Peyer's patch (tissue), 4 donors: ENCODE measurements at regions not wholly inside any gene's neighbourhood (a gene's known extent, or its start where the extent isn't known, plus 50 kb on each side); places are given as distances from the start of the nearest gene placed in this dataset.
"Not testable (repeated sequence)": the region's sequence is repeated elsewhere in the genome, so short reads cannot be mapped to it uniquely, and the experiment has no call there.

Experiments used
- DNase-seq, 3 donors: peaks; one replicate each; pipeline ENCODE4 v3.0.0-alpha.2; 2017 to 2019
- H3K27ac ChIP-seq, 4 donors: fragments of 200-600 bp; sonication (generic); one replicate each; pipeline ENCODE4 v1.5.1; 2016 to 2019
- H3K27me3 ChIP-seq, 2 donors: fragments of 200-600 bp; sonication (generic); one replicate each; pipeline ENCODE4 v1.5.1; 2019
- H3K36me3 ChIP-seq, 3 donors: fragments of 200-600 bp; sonication (generic); one replicate each; pipeline ENCODE4 v1.5.1; 2016 to 2019
- H3K4me1 ChIP-seq, 4 donors: fragments of 200-600 bp; sonication (generic); one replicate each; pipeline ENCODE4 v1.5.1; 2016 to 2019
- H3K4me3 ChIP-seq, 4 donors: fragments of 200-600 bp; sonication (generic); 1 replicate in 3 of 4; 2 replicates in 1 of 4; pipeline ENCODE4 v1.5.1; 2016 to 2019; ENCODE audit warnings: mild to moderate bottlenecking in 1 of 4
- H3K9me3 ChIP-seq, 4 donors: fragments of 200-600 bp; sonication (generic); one replicate each; pipeline ENCODE4 v1.5.1; 2016 to 2019; ENCODE audit warnings: mild to moderate bottlenecking in 1 of 4
- CTCF ChIP-seq, 6 experiments: fragments of 450-650 bp in 4 of 6; fragments of 200-600 bp in 2 of 6; sonication (generic) in 1 of 6; IDR thresholded peaks; one replicate each; pipeline ENCODE4 v1.5.1; 2017 to 2019; ENCODE audit warnings: antibody characterized with exemption in 6 of 6, mild to moderate bottlenecking in 3 of 6, moderate library complexity in 1 of 6
- POLR2A ChIP-seq, 2 donors: fragments of 450-650 bp; IDR thresholded peaks; one replicate each; pipeline ENCODE4 v1.5.1; 2017; ENCODE audit warnings: antibody characterized with exemption in 2 of 2, mild to moderate bottlenecking in 2 of 2, moderate library complexity in 2 of 2

GRCh38 chr2:105660489-105660888, 84.2 kb upstream of the NCK2 start:
- no peak overlapping the region for H3K4me3 ChIP-seq
- no peak for TF ChIP-seq POLR2A (IDR thresholded peaks at IDR 0.05)
- TF ChIP-seq CTCF (IDR thresholded peaks at IDR 0.05): no peak
- H3K27ac ChIP-seq: no peak overlapping the region
- no peaks in the 10 kb centered on the region for H3K36me3 ChIP-seq
- no peaks in the 10 kb centered on the region for H3K4me1 ChIP-seq
- no peak for DNase-seq
- H3K9me3 ChIP-seq: no peaks in the 10 kb centered on the region
- no peaks in the 10 kb centered on the region for H3K27me3 ChIP-seq

- not testable (repeated sequence) for H3K27me3 ChIP-seq, H3K4me1 ChIP-seq, H3K4me3 ChIP-seq, H3K36me3 ChIP-seq, DNase-seq, H3K27ac ChIP-seq, H3K9me3 ChIP-seq
Observed at GRCh38 chr2:105655723-105656606, 88.7 kb upstream of the NCK2 start.

- no peaks in the 10 kb centered on the region for H3K9me3 ChIP-seq
- H3K4me1 ChIP-seq: peaks cover 0 to 12% (median 0%) of the 10 kb centered on the region in 4 donors
- DNase-seq: no peak
- no peaks in the 10 kb centered on the region for H3K27me3 ChIP-seq
- no peak overlapping the region for H3K27ac ChIP-seq
- no peak for TF ChIP-seq POLR2A (IDR thresholded peaks at IDR 0.05)
- no peak for TF ChIP-seq CTCF (IDR thresholded peaks at IDR 0.05)
- H3K36me3 ChIP-seq: no peaks in the 10 kb centered on the region
- H3K4me3 ChIP-seq: no peak overlapping the region
Observed at GRCh38 chr2:105655244-105655643, 89.5 kb upstream of the NCK2 start.

GRCh38 chr2:105654474-105655004, 90.2 kb upstream of the NCK2 start:
- no peak overlapping the region for H3K4me3 ChIP-seq
- no peak overlapping the region for H3K27ac ChIP-seq
- TF ChIP-seq CTCF (IDR thresholded peaks at IDR 0.05): no peak
- no peak for TF ChIP-seq POLR2A (IDR thresholded peaks at IDR 0.05)
- peaks cover 0 to 19% (median 2%) of the 10 kb centered on the region in 4 donors for H3K4me1 ChIP-seq
- H3K36me3 ChIP-seq: no peaks in the 10 kb centered on the region
- no peaks in the 10 kb centered on the region for H3K9me3 ChIP-seq
- H3K27me3 ChIP-seq: no peaks in the 10 kb centered on the region
- no peak for DNase-seq

- Histone ChIP-seq H3K36me3 (no peaks in the 10 kb centered on the region), H3K9me3 (no peaks in the 10 kb centered on the region), H3K4me3 (no peak overlapping the region), H3K27me3 (no peaks in the 10 kb centered on the region), H3K4me1 (peaks cover 0 to 19% (median 2%) of the 10 kb centered on the region in 4 donors), H3K27ac (no peak overlapping the region)
- TF ChIP-seq CTCF (IDR thresholded peaks at IDR 0.05): no peak
- no peak for TF ChIP-seq POLR2A (IDR thresholded peaks at IDR 0.05)
- no peak for DNase-seq
Observed at GRCh38 chr2:105653302-105653701, 91.4 kb upstream of the NCK2 start.

- H3K27me3 ChIP-seq: no peaks in the 10 kb centered on the region
- no peak for TF ChIP-seq POLR2A (IDR thresholded peaks at IDR 0.05)
- TF ChIP-seq CTCF (IDR thresholded peaks at IDR 0.05): no peak
- H3K36me3 ChIP-seq: no peaks in the 10 kb centered on the region
- H3K4me3 ChIP-seq: no peak overlapping the region
- peaks cover 0 to 19% (median 2%) of the 10 kb centered on the region in 4 donors for H3K4me1 ChIP-seq
- peak overlapping the region in 1 of 4 donors; percentile 9 for H3K27ac ChIP-seq
- peak in 1 of 3 donors; percentile 63 for DNase-seq
- no peaks in the 10 kb centered on the region for H3K9me3 ChIP-seq
Observed at GRCh38 chr2:105652014-105652796, 92.5 kb upstream of the NCK2 start.
